ENCODE measurements at regions not wholly inside any gene's neighbourhood (a gene's known extent, or its start where the extent isn't known, plus 50 kb on each side); places are given as distances from the start of the nearest gene placed in this dataset.

DNA sequence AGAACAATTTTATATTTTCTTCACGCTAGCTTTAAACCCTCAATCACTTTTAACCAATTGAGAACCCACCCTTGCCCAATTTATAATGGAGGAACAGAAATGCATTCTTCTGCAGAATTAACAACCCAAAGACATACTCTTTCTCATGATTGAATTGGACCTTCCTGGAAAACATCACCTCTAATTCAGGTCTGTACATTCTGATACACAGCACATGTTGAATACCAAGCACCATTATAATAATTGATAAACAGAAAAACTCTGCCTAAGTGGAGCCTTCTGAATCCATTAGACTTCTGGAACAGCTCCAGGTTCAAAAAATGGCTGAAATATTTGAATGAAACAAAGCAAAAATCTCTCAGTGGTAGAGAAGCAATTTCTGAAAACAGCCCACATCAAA is 105.4 kb downstream of the FAM76B start:
- TF ChIP-seq, protein P1, sequence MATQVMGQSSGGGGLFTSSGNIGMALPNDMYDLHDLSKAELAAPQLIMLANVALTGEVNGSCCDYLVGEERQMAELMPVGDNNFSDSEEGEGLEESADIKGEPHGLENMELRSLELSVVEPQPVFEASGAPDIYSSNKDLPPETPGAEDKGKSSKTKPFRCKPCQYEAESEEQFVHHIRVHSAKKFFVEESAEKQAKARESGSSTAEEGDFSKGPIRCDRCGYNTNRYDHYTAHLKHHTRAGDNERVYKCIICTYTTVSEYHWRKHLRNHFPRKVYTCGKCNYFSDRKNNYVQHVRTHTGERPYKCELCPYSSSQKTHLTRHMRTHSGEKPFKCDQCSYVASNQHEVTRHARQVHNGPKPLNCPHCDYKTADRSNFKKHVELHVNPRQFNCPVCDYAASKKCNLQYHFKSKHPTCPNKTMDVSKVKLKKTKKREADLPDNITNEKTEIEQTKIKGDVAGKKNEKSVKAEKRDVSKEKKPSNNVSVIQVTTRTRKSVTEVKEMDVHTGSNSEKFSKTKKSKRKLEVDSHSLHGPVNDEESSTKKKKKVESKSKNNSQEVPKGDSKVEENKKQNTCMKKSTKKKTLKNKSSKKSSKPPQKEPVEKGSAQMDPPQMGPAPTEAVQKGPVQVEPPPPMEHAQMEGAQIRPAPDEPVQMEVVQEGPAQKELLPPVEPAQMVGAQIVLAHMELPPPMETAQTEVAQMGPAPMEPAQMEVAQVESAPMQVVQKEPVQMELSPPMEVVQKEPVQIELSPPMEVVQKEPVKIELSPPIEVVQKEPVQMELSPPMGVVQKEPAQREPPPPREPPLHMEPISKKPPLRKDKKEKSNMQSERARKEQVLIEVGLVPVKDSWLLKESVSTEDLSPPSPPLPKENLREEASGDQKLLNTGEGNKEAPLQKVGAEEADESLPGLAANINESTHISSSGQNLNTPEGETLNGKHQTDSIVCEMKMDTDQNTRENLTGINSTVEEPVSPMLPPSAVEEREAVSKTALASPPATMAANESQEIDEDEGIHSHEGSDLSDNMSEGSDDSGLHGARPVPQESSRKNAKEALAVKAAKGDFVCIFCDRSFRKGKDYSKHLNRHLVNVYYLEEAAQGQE (IDR thresholded peaks at IDR 0.05; ENCODE audit: insufficient read depth in 1 of 2, low read depth in 2 of 2, low read length in 1 of 2) = no peak
- TF ChIP-seq, protein P2, sequence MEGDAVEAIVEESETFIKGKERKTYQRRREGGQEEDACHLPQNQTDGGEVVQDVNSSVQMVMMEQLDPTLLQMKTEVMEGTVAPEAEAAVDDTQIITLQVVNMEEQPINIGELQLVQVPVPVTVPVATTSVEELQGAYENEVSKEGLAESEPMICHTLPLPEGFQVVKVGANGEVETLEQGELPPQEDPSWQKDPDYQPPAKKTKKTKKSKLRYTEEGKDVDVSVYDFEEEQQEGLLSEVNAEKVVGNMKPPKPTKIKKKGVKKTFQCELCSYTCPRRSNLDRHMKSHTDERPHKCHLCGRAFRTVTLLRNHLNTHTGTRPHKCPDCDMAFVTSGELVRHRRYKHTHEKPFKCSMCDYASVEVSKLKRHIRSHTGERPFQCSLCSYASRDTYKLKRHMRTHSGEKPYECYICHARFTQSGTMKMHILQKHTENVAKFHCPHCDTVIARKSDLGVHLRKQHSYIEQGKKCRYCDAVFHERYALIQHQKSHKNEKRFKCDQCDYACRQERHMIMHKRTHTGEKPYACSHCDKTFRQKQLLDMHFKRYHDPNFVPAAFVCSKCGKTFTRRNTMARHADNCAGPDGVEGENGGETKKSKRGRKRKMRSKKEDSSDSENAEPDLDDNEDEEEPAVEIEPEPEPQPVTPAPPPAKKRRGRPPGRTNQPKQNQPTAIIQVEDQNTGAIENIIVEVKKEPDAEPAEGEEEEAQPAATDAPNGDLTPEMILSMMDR (IDR thresholded peaks at IDR 0.05) = no peak

Measured in Panc1 (cell line).